Osteocyte (in vitro differentiated cells): ENCODE measurements at regions not wholly inside any gene's neighbourhood (a gene's known extent, or its start where the extent isn't known, plus 50 kb on each side); places are given as distances from the start of the nearest gene placed in this dataset.

Experiments used
- DNase-seq: peaks from one replicate; pipeline ENCODE4 v3.0.0; 2021; ENCODE audit warnings: mixed read lengths; ENCODE audit not compliant: unreplicated experiment; ENCODE audit errors: extremely low spot score
- H3K27ac Mint-ChIP-seq: one replicate; pipeline ENCODE4 v1.8.0; 2021; ENCODE audit warnings: mild to moderate bottlenecking, mixed read lengths; ENCODE audit not compliant: unreplicated experiment
- H3K27me3 Mint-ChIP-seq: one replicate; pipeline ENCODE4 v1.8.0; 2021; ENCODE audit warnings: mixed read lengths; ENCODE audit not compliant: unreplicated experiment
- H3K36me3 Mint-ChIP-seq: one replicate; pipeline ENCODE4 v1.8.0; 2021; ENCODE audit warnings: mixed read lengths; ENCODE audit not compliant: unreplicated experiment
- H3K4me1 Mint-ChIP-seq: one replicate; pipeline ENCODE4 v1.8.0; 2021; ENCODE audit warnings: mixed read lengths; ENCODE audit not compliant: unreplicated experiment
- H3K4me3 Mint-ChIP-seq: one replicate; pipeline ENCODE4 v1.8.0; 2021; ENCODE audit warnings: mild to moderate bottlenecking, moderate library complexity, mixed read lengths; ENCODE audit not compliant: unreplicated experiment
- H3K9me3 Mint-ChIP-seq: one replicate; pipeline ENCODE4 v1.8.0; 2021; ENCODE audit warnings: mixed read lengths; ENCODE audit not compliant: unreplicated experiment
- TF ChIP-seq, protein P1 (sequence below): fragments of 200-600 bp; sonication (generic); IDR thresholded peaks from 2 replicates; pipeline ENCODE4 v1.5.0; 2021; ENCODE audit warnings: antibody characterized with exemption, mild to moderate bottlenecking, moderate library complexity

- DNase-seq: no peak
- Mint-ChIP-seq H3K9me3 (no peaks in the 10 kb centered on the region), H3K27me3 (no peaks in the 10 kb centered on the region), H3K4me3 (no peak overlapping the region), H3K27ac (no peak overlapping the region), H3K36me3 (peaks cover 18% of the 10 kb centered on the region), H3K4me1 (peaks cover 14% of the 10 kb centered on the region)
- TF ChIP-seq, protein P1, sequence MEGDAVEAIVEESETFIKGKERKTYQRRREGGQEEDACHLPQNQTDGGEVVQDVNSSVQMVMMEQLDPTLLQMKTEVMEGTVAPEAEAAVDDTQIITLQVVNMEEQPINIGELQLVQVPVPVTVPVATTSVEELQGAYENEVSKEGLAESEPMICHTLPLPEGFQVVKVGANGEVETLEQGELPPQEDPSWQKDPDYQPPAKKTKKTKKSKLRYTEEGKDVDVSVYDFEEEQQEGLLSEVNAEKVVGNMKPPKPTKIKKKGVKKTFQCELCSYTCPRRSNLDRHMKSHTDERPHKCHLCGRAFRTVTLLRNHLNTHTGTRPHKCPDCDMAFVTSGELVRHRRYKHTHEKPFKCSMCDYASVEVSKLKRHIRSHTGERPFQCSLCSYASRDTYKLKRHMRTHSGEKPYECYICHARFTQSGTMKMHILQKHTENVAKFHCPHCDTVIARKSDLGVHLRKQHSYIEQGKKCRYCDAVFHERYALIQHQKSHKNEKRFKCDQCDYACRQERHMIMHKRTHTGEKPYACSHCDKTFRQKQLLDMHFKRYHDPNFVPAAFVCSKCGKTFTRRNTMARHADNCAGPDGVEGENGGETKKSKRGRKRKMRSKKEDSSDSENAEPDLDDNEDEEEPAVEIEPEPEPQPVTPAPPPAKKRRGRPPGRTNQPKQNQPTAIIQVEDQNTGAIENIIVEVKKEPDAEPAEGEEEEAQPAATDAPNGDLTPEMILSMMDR: no peak
These were observed 294.3 kb upstream of the KLF14 start for GRCh38 chr7:131028295-131028694.

- no peaks in the 10 kb centered on the region for H3K9me3 Mint-ChIP-seq
- peaks cover 14% of the 10 kb centered on the region for H3K4me1 Mint-ChIP-seq
- H3K27me3 Mint-ChIP-seq: no peaks in the 10 kb centered on the region
These were observed 295.0 kb upstream of the KLF14 start for GRCh38 chr7:131029002-131029401.

DNA sequence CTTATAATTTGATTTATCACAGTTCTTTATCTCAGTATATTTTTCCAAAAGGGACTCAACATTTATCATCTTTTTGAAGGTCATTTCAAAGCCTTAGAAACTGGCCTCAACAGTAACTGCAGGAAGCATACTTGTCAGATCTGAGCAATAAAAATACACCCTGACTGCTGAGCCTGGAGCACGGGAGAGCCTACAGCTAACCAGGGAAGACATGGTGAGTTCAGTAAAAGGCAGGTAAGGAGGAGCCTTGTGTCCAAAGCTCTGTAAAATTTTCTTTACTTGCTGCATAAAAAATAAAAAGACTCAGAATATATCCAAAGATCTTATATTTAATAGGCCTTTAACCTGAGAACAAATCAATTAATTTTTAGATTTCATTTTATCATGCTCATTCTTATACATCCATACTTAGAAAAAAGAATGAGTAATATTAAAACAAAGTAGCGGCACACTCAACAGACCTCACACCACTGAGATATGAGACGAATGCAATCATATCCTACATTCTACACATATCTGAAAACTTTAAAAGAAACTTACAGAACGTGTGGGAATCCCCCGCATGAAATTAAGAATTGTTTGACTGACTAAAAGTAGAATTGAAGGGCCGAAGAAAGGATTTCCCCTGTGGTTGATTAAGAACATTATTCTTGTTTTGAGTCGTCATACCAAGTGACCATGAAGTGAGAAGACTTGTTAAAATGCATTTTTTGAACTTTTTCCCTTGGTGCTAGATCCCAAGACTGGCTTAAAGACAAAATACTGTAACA, 296.4 kb upstream of the MKLN1 start:
- Mint-ChIP-seq H3K4me3 (no peak overlapping the region), H3K27me3 (no peaks in the 10 kb centered on the region), H3K9me3 (no peaks in the 10 kb centered on the region), H3K27ac (no peak overlapping the region), H3K36me3 (peaks cover 13% of the 10 kb centered on the region), H3K4me1 (peaks cover 16% of the 10 kb centered on the region)
- TF ChIP-seq, protein P1: no peak
- no peak for DNase-seq

More at GRCh38 chr7:131029002-131029401, 295.0 kb upstream of the KLF14 start:
- Mint-ChIP-seq H3K4me3 (no peak overlapping the region), H3K27ac (no peak overlapping the region), H3K36me3 (peaks cover 17% of the 10 kb centered on the region)
- no peak for DNase-seq
- TF ChIP-seq, protein P1: no peak

DNA sequence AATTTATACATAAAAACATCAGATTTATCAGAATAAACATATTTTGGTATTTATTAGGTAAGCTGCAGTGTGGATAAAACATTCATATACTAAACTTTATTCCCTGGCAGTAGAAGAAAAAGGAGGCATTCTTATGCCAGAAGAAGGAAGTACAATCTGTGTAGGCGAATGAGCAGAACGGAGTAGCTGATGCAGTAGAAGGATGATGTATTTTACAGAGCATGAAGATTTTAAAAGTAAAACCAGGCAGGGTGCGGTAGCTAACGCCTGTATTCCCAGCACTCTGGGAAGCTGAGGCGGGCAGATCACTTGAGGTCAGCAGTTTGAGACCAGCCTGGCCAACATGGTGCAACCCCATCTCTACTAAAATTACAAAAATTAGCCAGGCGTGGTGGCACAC, 294.9 kb upstream of the MKLN1 start:
- Mint-ChIP-seq H3K36me3 (peaks cover 13% of the 10 kb centered on the region), H3K27ac (no peak overlapping the region), H3K27me3 (no peaks in the 10 kb centered on the region), H3K4me3 (no peak overlapping the region), H3K4me1 (peaks cover 16% of the 10 kb centered on the region), H3K9me3 (no peaks in the 10 kb centered on the region)
- DNase-seq: no peak
- TF ChIP-seq, protein P1: no peak

- Mint-ChIP-seq H3K9me3 (no peaks in the 10 kb centered on the region), H3K4me1 (peaks cover 24% of the 10 kb centered on the region), H3K27ac (no peak overlapping the region), H3K36me3 (peaks cover 13% of the 10 kb centered on the region), H3K4me3 (no peak overlapping the region), H3K27me3 (no peaks in the 10 kb centered on the region)
- TF ChIP-seq, protein P1: no peak
- no peak for DNase-seq
These were observed 293.4 kb upstream of the MKLN1 start for GRCh38 chr7:131034166-131034881.
